RWPE1 (cell line): ENCODE measurements at regions not wholly inside any gene's neighbourhood (a gene's known extent, or its start where the extent isn't known, plus 50 kb on each side); places are given as distances from the start of the nearest gene placed in this dataset.

ENCODE experiments used
- CTCF ChIA-PET: fragments of 350-600 bp; sonication (Branson Sonifier 250); formaldehyde crosslinking; extraction: SDS; loops from one replicate; lab custom pipeline; 2021; lab: Yijun Ruan, JAX
- POLR2A ChIA-PET: fragments of 400-600 bp; formaldehyde crosslinking; extraction: SDS; loops from one replicate; lab custom pipeline; 2020; ENCODE audit warnings: antibody characterized with exemption; ENCODE audit not compliant: low non-redundant PET; lab: Yijun Ruan, JAX
- DNase-seq: peaks from one replicate; pipeline ENCODE4 v3.0.0; 2012; ENCODE audit warnings: low spot score
- H3K27ac ChIP-seq: fragments of 450-650 bp; 2 replicates; pipeline ENCODE4 v1.5.1; 2017
- CTCF ChIP-seq: fragments of 450-650 bp; conservative IDR thresholded peaks from 2 replicates; pipeline ENCODE4 v1.5.1; 2017; ENCODE audit warnings: low read depth, mild to moderate bottlenecking

- TF ChIP-seq CTCF, result no peak
- no peak overlapping the region for H3K27ac ChIP-seq
- POLR2A ChIA-PET, result no interaction called here
- DNase-seq, result no peak
- CTCF ChIA-PET, result no interaction called here
Measured at GRCh38 chr5:38168029-38168428, 90.3 kb upstream of the EGFLAM start.

GRCh38 chr5:38167562-38167996, 90.8 kb upstream of the EGFLAM start:
- DNase-seq, result no peak
- ChIA-PET CTCF (no interaction called here), POLR2A (no interaction called here)
- TF ChIP-seq CTCF, result no peak
- H3K27ac ChIP-seq, result no peak overlapping the region

GRCh38 chr5:38166832-38167231, 91.5 kb upstream of the EGFLAM start:
- ChIA-PET POLR2A (no interaction called here), CTCF (no interaction called here)
- DNase-seq, result no peak
- no peak overlapping the region for H3K27ac ChIP-seq
- no peak for TF ChIP-seq CTCF

- no peak for TF ChIP-seq CTCF
- H3K27ac ChIP-seq, result no peak overlapping the region
- no peak for DNase-seq
- ChIA-PET CTCF (interaction anchor here (0.5 to 0.6 kb wide), 3 partner anchors 28 to 754 kb away, joined by 3 to 4 read pairs (median 3); no protein-coding TSS in a partner anchor), POLR2A (no interaction called here)
Measured at GRCh38 chr5:38165435-38165834, 92.9 kb upstream of the EGFLAM start.

GRCh38 chr5:38164776-38165399, 93.5 kb upstream of the EGFLAM start:
- no peak for DNase-seq
- no peak overlapping the region for H3K27ac ChIP-seq
- ChIA-PET POLR2A (no interaction called here), CTCF (interaction anchor here (0.6 to 0.7 kb wide), 3 partner anchors 28 to 269 kb away, joined by 3 to 4 read pairs (median 4); no protein-coding TSS in a partner anchor)
- no peak for TF ChIP-seq CTCF

- no peak for DNase-seq
- H3K27ac ChIP-seq, result no peak overlapping the region
- TF ChIP-seq CTCF, result no peak
- ChIA-PET POLR2A (no interaction called here), CTCF (interaction anchor here (0.6 to 0.7 kb wide), 2 partner anchors 237 to 268 kb away, joined by 3 to 4 read pairs; no protein-coding TSS in a partner anchor)
Measured at GRCh38 chr5:38163636-38164237, 94.6 kb upstream of the EGFLAM start.
